Body of pancreas (tissue), 4 donors: ENCODE measurements at regions not wholly inside any gene's neighbourhood (a gene's known extent, or its start where the extent isn't known, plus 50 kb on each side); places are given as distances from the start of the nearest gene placed in this dataset.

ENCODE experiments used
- CTCF ChIP-seq, 7 experiments: fragments of 450-650 bp in 4 of 7; fragments of 200-600 bp in 3 of 7; sonication (generic) in 3 of 7; IDR thresholded peaks; one replicate each; pipeline ENCODE4 v1.5.1; 2016 to 2019; ENCODE audit warnings: antibody characterized with exemption in 7 of 7
- POLR2A ChIP-seq, 3 donors: fragments of 450-650 bp; IDR thresholded peaks; one replicate each; pipeline ENCODE4 v1.6.1; 2016; ENCODE audit warnings: antibody characterized with exemption in 3 of 3, mild to moderate bottlenecking in 2 of 3

- TF ChIP-seq CTCF (IDR thresholded peaks at IDR 0.05) (no peak), POLR2A (IDR thresholded peaks at IDR 0.05) (no peak)
These were observed 239.5 kb upstream of the PCDH9 start for GRCh38 chr13:67469623-67470022.
